ENCODE measurements at regions not wholly inside any gene's neighbourhood (a gene's known extent, or its start where the extent isn't known, plus 50 kb on each side); places are given as distances from the start of the nearest gene placed in this dataset.
"Not testable (repeated sequence)": the region's sequence is repeated elsewhere in the genome, so short reads cannot be mapped to it uniquely, and the experiment has no call there.

DNA sequence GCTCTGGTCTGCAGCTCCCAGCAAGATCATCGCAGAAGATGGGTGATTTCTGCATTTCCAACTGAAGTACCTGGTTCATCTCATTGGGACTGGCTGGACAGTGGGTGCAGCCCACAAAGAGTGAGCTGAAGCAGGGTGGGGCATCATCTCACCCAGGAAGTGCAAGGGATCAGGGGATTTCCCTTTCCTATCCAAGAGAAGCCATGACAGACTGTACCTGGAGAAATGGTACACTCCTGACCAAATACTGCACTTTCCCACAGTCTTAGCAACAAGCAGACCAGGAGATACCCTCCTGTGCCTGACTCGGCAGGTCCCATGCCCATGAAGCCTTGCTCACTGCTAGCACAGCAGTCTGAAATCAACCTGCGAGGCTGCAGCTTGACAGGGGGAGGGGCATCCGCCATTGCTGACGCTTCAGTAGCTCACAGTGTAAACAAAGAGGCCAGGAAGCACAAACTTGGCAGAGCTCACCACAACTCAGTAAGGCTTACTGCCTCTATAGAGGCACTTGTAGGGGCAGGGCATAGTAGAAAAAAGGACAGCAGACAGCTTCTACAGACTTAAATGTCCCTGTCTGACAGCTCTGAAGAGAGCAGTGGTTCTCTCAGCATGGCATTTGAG, 60.5 kb downstream of the AREG start:
- not testable (repeated sequence) for H3K4me3 ChIP-seq (ENCODE audit: low read length)
- peak; percentile 3 for DNase-seq (ENCODE audit: low read depth)

DNA sequence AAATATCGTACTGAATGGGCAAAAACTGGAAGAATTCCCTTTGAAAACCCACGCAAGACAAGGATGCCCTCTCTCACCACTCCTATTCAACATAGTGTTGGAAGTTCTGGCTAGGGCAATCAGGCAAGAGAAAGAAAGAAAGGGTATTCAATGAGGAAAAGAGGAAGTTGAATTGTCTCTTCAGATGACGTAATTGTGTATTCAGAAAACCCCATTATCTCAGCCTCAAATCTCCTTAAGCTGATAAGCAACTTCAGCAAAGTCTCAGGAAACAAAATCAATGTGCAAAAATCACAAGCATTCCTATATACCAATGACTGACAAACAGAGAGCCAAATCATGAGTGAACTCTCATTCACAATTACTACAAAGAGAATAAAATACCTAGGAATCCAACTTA, 64.4 kb downstream of the AREG start:
- not testable (repeated sequence) for H3K4me3 ChIP-seq (ENCODE audit: low read length); DNase-seq (ENCODE audit: low read depth)

DNA sequence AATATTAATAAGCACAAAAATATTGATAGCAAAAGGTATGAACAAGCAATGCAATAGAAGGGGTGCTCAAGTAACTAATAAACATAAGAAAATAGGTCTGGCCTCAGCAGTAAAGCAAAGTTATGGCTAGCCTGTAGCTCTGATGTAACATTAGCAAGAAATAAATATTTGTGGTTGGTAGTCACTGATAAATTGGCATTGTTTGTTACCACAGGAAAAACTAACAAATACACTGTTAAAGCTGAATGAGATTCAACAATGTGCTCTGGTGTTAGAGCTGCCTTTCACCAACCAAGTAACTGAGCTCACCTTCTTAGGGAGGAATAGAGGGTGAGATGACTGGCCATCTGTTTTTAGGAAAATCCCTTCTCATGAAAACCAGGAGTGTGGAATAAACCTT, 71.4 kb downstream of the AREG start:
- TF ChIP-seq, protein P1, sequence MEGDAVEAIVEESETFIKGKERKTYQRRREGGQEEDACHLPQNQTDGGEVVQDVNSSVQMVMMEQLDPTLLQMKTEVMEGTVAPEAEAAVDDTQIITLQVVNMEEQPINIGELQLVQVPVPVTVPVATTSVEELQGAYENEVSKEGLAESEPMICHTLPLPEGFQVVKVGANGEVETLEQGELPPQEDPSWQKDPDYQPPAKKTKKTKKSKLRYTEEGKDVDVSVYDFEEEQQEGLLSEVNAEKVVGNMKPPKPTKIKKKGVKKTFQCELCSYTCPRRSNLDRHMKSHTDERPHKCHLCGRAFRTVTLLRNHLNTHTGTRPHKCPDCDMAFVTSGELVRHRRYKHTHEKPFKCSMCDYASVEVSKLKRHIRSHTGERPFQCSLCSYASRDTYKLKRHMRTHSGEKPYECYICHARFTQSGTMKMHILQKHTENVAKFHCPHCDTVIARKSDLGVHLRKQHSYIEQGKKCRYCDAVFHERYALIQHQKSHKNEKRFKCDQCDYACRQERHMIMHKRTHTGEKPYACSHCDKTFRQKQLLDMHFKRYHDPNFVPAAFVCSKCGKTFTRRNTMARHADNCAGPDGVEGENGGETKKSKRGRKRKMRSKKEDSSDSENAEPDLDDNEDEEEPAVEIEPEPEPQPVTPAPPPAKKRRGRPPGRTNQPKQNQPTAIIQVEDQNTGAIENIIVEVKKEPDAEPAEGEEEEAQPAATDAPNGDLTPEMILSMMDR (conservative IDR thresholded peaks at IDR 0.05; ENCODE audit: low read length), result no peak
- DNase-seq (ENCODE audit: low read depth), result peak; percentile 29
- no peak overlapping the region for H3K4me3 ChIP-seq (ENCODE audit: low read length)

DNA sequence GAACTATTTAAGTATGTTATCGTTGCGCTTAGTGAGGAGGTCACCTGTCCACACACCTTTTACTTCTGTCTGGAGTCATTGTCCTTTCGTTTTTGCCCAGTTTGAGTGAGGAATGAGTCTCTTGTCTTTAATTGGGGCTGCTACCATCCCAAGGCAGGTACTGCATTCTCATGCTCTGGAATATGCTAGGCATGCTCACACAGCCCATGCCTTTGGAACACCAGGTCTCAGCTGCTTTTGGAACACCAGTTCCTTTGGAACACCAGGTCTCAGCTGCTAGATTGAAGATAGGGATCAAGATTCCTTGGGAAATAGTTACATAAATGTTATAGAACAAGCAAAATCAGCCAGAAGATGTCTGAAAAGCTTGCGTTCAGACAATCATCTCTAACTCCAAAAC, 73.1 kb downstream of the AREG start:
- DNase-seq (ENCODE audit: low read depth), result no peak
- TF ChIP-seq, protein P1 (conservative IDR thresholded peaks at IDR 0.05; ENCODE audit: low read length), result no peak
- no peak overlapping the region for H3K4me3 ChIP-seq (ENCODE audit: low read length)

DNA sequence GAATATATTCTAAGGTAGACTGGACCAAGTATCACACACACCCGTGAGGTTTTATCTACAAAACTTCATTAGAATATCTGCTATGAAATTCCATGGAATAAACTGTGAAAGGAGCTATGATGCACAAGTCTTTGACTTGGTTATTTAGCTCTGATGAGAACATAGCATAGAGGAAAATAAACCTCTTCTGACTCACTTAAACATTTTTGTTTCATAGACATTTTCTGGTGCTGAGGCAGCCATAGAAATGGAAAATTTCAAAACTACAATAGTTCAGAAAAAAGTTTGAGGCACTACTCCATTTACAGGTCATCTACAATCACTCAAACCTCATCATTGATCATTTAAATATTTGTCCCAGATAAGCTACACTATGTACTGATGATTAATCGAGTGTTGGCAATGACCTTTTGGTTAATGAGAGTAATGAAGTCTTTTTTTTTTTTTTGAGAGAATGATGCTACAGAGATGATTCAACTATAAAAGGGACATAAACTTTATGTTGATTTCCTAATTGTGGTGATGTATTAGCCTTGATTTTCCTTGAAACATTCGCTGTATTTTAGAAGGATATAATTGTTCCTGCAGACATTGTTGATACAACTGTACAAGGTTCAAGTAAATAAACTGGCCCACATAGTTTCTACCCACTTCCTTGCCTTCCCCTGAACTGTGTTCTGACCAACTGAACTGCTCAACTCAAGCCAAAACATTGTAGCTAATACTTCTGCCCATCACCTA, 77.5 kb downstream of the AREG start:
- no peak for DNase-seq (ENCODE audit: low read depth)
- TF ChIP-seq, protein P1 (conservative IDR thresholded peaks at IDR 0.05; ENCODE audit: low read length), result no peak
- H3K4me3 ChIP-seq (ENCODE audit: low read length), result no peak overlapping the region

DNA sequence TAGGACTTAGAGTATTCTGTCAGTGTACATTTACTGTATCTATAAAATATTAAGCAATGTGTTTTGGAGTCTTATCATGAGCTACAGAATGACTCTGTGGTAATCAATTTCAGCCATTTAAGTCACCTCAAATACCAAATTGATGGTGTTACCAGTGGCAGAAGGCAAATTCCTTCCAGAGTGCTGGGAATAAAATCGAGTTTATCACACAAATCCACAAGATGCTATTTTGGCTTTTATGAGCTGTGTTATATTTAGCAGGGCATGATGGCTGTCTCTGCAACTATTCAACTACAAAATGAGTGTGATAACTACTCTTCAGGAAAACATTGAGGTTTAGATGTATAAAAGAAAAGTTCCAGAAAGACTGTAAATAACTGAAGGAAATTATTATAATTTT, 78.2 kb downstream of the AREG start:
- TF ChIP-seq, protein P1 (conservative IDR thresholded peaks at IDR 0.05; ENCODE audit: low read length), result no peak
- H3K4me3 ChIP-seq (ENCODE audit: low read length), result no peak overlapping the region
- no peak for DNase-seq (ENCODE audit: low read depth)

DNA sequence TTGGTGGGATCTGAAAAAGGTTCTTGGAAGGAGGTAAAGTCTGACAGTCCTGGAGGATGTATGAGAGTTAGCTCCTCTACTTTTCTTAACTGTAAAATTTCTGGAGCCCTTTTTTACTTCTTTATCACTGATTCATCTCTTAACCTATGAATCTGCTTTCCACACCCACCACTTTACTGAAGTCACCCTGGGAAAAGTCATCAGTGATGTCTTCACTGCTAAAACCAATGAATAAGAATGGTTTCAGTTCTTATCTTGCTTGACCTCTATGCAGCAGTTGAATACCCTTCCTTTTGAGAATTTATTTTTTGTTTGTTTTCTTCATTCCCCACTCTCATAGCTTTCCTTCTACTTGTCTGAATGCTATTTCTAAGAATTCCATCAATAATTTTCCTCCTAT, 80.0 kb downstream of the AREG start:
- H3K4me3 ChIP-seq (ENCODE audit: low read length), result no peak overlapping the region
- DNase-seq (ENCODE audit: low read depth), result no peak
- TF ChIP-seq, protein P1 (conservative IDR thresholded peaks at IDR 0.05; ENCODE audit: low read length), result no peak

DNA sequence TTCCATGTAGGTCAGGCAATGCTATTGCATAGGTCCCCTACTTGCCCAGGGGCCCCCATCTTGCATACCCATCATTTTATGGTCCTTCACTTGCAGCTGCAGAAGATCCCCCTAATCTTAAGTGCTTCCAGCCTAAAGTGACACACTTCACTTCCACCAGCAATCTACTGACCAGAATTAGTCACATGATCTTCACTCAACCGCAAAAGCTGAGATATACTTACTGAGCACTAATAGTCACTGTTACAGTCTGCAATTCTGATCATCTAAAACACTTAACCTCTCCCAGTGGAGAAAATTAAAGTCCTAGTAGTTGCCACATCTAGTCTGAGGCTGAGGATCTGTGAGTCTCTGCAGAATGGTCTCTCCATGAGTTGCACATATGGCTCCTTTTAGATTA, 82.1 kb downstream of the AREG start:
- H3K4me3 ChIP-seq (ENCODE audit: low read length), result no peak overlapping the region
- no peak for DNase-seq (ENCODE audit: low read depth)
- TF ChIP-seq, protein P1 (conservative IDR thresholded peaks at IDR 0.05; ENCODE audit: low read length), result no peak
